HS-5 (cell line): ENCODE measurements at regions not wholly inside any gene's neighbourhood (a gene's known extent, or its start where the extent isn't known, plus 50 kb on each side); places are given as distances from the start of the nearest gene placed in this dataset.
"Not testable (repeated sequence)": the region's sequence is repeated elsewhere in the genome, so short reads cannot be mapped to it uniquely, and the experiment has no call there.

ENCODE experiments used
- DNase-seq: peaks from one replicate; pipeline ENCODE4 v3.0.0-alpha.2; 2012; ENCODE audit warnings: low read depth

GRCh38 chr4:77306496-77306895 is 149.5 kb downstream of the CCNG2 start:
- no peak for DNase-seq

- no peak for DNase-seq
Measured at GRCh38 chr4:77308843-77309242, 151.8 kb downstream of the CCNG2 start.

GRCh38 chr4:77309496-77309895 is 152.5 kb downstream of the CCNG2 start:
- no peak for DNase-seq

- DNase-seq: no peak
Measured at GRCh38 chr4:77310931-77311330, 153.9 kb downstream of the CCNG2 start.

GRCh38 chr4:77314697-77315096 is 157.7 kb downstream of the CCNG2 start:
- no peak for DNase-seq

GRCh38 chr4:77327151-77327550 is 170.1 kb downstream of the CCNG2 start:
- no peak for DNase-seq

- no peak for DNase-seq
Measured at GRCh38 chr4:77332696-77333270, 175.8 kb downstream of the CCNG2 start.

- no peak for DNase-seq
Measured at GRCh38 chr4:77336411-77337142, 179.6 kb downstream of the CCNG2 start.

GRCh38 chr4:77342170-77342810 is 185.3 kb downstream of the CCNG2 start:
- DNase-seq: no peak

- no peak for DNase-seq
Measured at GRCh38 chr4:77344001-77344400, 187.0 kb downstream of the CCNG2 start.

GRCh38 chr4:77344784-77345183 is 187.8 kb downstream of the CCNG2 start:
- no peak for DNase-seq

- DNase-seq: no peak
Measured at GRCh38 chr4:77347351-77347966, 190.5 kb downstream of the CCNG2 start.

GRCh38 chr4:77348815-77349214 is 191.8 kb downstream of the CCNG2 start:
- DNase-seq: no peak

GRCh38 chr4:77349364-77349763 is 192.4 kb downstream of the CCNG2 start:
- DNase-seq: no peak

- peak; percentile 29 for DNase-seq
Measured at GRCh38 chr4:77349796-77350195, 192.8 kb downstream of the CCNG2 start.

- no peak for DNase-seq
Measured at GRCh38 chr4:77352192-77352591, 195.2 kb downstream of the CCNG2 start.

GRCh38 chr4:77353724-77354315 is 196.8 kb downstream of the CCNG2 start:
- DNase-seq: not testable (repeated sequence)

GRCh38 chr4:77354550-77354949 is 197.5 kb downstream of the CCNG2 start:
- DNase-seq: no peak

GRCh38 chr4:77355731-77356130 is 198.7 kb downstream of the CCNG2 start:
- no peak for DNase-seq

GRCh38 chr4:77358315-77358928 is 201.4 kb downstream of the CCNG2 start:
- DNase-seq: no peak

GRCh38 chr4:77360451-77360850 is 203.4 kb downstream of the CCNG2 start:
- no peak for DNase-seq

- not testable (repeated sequence) for DNase-seq
Measured at GRCh38 chr4:77366876-77367275, 209.9 kb downstream of the CCNG2 start.
